Stimulated activated CD8-positive, alpha-beta memory T cell treated with anti-CD3 and anti-CD28 coated beads, Interleukin-15, amount 100 ng/mL, for 24 hours (primary cell): ENCODE measurements at regions not wholly inside any gene's neighbourhood (a gene's known extent, or its start where the extent isn't known, plus 50 kb on each side); places are given as distances from the start of the nearest gene placed in this dataset.

ENCODE experiments used
- DNase-seq: peaks from one replicate; pipeline ENCODE4 v3.0.0-alpha.2; 2020; ENCODE audit warnings: low read depth

- no peak for DNase-seq
Observed at GRCh38 chr3:118435851-118436350, 598.7 kb downstream of the IGSF11 start.

GRCh38 chr3:118436697-118437262, 597.9 kb downstream of the IGSF11 start:
- DNase-seq = no peak

- no peak for DNase-seq
Observed at GRCh38 chr3:118445036-118445435, 589.6 kb downstream of the IGSF11 start.

GRCh38 chr3:118447339-118447738, 587.3 kb downstream of the IGSF11 start:
- DNase-seq = no peak

GRCh38 chr3:118466795-118467330, 567.8 kb downstream of the IGSF11 start:
- no peak for DNase-seq

DNA sequence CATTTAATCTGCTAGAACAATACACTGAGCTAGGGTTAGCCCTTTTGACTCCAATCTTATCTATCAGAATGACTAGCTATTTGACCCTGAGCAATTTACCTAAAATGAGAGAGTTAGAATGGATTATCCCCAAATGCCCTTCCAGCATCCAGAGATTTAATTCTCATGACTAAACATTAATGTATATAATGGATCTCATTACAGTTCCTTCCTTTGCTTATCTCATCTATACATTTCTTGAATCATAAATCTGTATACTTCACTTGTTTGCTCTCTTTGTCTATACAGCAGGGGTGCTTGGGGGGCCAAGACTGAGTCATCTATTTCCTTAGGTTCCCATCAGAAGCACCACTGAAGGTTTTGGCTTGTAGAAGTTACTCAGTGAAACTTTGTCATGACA, 565.8 kb downstream of the IGSF11 start:
- DNase-seq = no peak

DNA sequence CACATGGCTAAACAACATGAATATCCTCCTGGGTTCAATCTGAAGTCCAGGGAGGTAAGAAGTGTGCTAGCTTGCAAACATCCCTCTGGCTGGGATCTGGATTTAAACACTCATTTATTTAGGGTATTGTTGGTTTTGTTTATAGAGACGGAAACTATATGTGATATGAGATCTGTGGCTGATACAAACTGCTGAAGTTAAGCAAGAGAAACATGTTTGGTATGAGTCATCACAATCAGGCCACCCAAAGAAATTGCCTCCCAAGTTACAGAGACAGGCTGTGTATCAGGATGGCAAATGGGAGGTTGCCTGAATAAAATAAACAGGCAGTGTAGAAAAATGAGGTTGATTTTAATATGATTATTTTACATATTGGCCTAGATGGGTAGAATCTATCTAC, 562.1 kb downstream of the IGSF11 start:
- DNase-seq = no peak

DNA sequence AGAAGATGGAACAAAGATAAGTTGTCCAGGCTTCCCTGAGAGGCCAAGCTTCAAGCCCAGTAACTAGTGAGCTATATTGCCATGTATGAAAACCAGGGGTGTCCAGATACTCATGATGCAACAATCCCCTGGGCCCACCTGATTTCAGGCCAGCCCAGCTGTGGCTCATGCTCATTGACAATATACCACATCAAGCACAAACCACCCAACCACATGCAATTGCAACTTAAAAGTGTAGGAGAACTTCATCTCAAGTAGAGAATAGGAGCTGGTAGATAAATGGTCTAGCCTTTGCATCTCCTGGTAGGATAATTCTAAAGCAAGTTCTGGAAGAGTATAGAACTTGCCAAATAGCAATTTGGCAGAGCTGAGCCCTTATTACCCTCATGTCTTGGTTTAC, 561.3 kb downstream of the IGSF11 start:
- DNase-seq = no peak

DNA sequence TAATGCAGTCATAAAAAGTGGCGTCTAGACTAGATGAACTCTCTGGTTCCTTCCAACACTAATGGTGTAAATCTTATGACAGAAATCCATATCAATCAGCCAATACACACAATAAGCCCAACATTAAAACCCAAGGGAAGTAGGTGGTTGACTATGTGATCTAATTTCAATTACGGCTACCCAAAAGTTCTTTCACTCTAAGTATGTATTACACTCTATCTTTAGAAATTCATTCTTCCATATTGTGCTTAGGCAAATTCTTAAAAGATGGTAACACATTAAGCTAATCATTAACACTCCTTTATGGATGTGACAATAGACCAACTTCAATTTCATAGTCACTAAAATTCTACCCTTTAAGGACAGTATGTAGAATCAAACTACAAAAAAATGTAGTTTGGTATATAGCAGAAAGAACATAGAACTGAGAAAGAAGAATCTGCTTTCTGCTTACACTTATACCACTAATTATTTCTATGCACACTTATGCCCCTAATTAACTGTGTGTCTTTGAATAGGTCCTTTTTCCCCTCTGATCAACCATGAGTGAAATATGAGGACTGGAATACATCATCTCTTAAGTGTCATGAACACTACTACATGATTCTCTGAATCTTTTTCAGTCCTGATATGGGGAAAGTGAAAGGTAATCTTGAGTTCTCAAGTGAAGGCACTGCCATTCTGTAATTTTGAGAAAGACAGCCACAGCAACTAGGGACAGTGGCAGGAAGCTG, 557.6 kb downstream of the IGSF11 start:
- no peak for DNase-seq

DNA sequence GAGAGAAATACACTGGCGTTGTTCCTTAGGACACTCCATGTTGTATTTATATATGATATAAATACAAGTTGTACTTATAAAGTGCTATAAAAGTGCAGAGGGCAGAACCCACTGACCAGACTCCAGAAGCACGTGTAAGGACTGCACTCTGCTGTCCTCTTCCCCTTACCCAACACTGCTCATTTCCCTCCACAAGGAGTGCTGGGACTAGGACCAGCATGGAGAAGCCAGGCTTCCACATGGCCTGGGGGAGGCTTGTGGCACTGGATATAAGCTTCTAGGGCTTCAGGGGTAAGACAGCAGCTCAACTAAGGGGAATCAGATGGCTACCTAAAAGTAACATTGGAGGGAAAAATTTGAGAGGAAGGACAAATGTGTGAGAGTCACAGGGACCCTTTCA, 556.9 kb downstream of the IGSF11 start:
- no peak for DNase-seq

DNA sequence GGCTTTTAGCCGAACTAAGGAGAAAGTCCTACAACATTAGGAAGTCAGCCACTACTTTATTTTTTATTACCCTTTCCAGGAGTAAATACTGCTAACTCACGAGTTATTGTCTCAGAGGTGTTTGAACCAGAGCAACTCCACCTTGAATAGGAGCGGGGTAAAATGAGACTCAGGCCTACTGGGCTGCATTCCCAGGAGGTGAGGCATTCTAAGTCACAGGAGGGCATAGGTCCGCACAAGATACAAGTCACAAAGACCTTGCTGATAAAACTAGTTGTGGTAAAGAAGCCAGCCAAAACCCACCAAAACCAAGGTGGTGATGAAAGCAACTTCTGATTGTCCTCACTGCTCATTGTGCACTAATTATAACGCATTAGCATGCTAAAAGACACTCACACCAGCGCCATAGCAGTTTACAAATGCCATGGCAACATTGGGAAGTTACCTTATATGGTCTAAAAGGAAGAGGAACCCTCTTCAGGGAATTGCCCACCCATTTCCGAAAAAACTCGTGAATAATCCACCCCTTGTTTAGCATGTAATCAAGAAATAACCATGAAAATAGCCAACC, 555.9 kb downstream of the IGSF11 start:
- DNase-seq = no peak

GRCh38 chr3:118479376-118479775, 555.3 kb downstream of the IGSF11 start:
- no peak for DNase-seq

DNA sequence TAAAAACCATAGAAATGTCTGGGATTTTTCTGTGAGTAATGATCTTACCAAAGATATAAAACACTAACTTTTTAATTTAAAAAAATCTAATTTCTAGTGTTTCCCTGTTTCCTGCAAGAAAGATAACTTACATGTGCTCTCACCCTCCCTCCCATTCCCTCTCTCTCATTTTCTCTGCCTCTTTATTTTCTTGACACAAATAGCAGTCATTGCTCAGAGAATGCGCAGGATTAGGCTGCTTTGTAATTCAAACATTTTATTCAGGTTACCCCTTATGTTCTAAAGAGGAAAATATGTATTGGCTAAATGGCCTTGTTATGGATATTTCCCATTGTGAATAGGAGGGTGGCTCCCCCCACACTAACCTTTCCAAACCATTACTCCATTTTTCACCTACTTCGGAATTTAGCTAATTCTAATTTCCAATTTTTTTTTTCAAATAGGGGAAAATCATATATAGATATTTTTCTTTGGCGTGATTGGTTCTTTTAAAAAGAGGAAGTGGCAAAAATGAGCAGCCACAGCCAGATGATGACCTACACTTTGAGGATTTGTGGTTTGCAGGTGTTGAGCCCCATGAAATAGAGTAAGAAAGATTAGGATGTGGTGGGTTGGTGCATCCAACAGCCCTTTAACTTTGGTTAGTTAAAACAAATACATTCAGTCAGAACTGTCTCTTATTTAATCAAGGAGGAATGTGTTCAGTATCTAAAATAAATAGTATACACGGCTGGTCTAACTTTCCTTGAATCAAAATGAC, 554.4 kb downstream of the IGSF11 start:
- no peak for DNase-seq

GRCh38 chr3:118485693-118486092, 549.0 kb downstream of the IGSF11 start:
- no peak for DNase-seq

DNA sequence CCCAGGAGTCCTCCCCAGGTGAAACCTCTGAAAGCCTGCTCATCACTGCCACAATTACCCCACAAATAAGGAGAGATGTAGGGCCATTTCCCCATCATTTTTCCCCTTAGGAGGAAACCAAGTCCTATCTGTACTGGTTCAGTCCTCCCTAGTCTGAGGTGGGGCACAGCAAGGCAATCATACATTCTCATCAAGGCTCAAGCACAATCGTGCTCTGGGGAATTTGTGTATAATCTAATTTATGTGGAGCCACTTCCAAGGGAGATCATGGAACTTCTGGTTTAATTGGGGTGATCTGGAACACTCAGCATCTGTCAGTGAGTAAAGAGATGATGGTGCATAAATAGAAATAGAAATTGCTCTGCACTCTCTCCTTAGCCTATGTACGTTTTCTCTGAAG, 546.9 kb downstream of the IGSF11 start:
- DNase-seq = no peak

DNA sequence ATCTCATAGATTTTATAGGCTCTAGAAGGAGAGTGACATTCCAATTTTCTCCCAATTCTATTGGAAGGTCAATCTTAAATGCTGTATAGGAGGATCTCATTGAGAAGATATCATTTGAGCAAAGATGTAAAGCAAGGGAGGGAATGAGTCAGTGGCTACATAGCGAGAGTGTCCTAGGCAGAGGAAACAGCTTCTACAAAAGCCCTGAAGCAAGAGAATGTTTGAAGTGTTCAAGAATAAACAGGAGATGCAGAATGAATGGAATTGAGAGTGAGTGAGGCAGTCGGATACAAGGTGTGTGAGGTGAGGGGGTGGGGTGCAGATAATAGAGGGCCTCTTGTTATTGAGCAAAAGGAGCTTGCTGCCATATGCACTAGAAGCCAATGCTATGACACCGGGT, 545.9 kb downstream of the IGSF11 start:
- no peak for DNase-seq

DNA sequence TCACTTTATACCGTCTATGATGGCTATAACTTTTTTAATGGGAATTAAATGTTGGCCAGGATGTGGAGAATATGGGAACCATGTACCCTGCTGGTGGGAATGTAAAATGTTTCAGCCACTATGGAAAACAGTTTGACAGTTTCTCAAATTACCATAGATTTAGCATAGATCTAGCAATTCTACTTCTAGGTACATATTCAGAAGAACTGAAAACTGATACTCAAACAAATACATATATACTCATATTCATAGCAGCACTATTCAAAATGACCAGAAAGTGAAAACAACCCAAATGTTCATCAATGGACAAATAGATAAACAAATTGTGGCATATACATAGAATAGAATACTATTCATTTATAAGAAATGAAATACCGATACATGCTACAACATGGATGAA, 539.4 kb downstream of the IGSF11 start:
- no peak for DNase-seq

DNA sequence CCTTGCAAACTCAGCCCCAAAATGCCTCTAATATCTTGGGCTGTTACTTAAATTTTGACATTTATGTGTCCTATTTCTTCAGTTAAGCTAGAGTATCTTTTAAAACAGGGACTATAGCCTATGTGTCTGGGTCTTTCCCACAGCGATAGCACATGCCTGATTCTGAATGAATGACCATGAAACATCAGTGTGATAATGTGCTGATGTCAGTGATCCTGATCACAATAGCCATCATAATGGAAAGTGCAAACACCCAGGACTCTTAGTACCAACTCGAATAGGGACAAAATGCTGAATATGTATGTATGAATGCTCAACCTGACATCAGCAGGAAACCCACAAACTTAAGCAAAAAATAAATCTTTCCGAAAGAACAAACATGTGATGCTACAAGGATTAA, 537.4 kb downstream of the IGSF11 start:
- DNase-seq = no peak

DNA sequence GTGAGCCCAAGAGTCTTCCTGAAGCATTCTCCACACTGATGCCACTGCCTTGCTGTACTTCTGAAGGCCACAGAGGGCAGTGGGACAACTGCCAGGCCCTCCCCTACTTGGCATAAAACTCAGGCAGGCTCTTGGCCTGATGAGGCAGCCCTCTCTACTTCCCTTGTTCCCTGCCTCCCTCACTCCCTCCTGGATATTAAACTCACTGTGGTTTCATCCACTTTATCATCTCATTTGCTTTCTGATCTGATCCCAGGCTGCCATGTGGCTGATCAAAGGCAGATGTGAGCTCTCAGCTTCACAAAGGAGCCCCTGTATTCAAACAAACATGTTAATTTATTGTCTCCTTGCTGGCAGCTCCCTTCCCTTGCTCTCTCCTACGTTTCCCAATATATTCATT, 533.5 kb downstream of the IGSF11 start:
- DNase-seq = no peak

DNA sequence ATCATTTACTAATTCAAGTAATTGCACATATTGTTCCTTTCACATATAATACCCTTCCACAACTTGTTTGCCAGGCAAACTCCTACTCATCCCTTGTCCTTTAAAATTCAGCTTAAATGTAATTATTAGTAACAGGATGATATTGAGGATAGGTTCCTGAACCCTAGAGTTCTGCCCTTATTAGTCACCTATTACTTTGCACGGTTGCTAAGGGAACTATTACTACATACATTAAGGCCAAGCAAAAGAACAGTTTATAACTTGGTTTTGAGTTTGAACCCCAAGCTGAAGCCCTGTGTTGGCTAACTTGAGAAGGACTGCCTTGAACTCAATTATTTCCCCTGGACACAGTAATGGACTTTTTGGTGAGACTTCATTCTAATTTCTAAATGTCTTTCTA, 529.7 kb downstream of the IGSF11 start:
- DNase-seq = no peak

DNA sequence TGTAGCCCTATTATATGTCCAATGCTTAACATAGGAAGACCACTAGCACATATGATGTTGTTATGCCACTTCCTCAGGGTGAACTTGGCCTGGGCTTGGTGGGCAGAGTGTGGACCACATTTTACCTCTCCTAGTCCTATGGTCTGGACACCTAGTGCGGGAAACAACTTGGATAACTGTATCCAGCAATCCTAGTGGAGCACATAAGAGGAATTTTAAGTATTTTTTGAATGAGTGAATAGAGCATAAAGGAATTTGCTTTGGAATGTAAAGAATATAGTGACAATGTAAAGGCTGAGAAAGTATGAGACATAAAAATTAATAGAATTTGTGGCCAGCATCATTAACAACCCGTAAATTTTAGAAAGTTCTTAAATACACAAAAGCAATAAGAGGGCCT, 528.9 kb downstream of the IGSF11 start:
- no peak for DNase-seq

GRCh38 chr3:118511402-118511801, 523.2 kb downstream of the IGSF11 start:
- DNase-seq = no peak

DNA sequence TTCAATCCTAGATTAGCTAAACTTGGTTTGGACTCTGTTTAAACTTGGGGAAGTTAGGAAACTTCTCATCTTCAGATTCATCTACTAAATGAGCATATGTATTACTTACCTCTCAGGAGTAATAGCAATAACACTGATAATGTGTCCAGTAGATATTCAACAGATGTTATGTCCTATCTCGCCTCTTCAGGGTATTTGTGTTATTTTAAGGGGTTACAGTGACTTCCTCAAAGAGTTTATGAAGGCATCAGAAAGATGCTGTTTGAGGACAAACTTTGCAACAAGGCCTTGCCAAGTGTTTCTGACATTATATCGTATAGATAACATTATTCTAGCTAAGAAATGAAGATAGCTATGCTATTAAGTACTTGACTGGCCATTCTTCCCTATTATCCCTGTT, 522.3 kb downstream of the IGSF11 start:
- no peak for DNase-seq
